ENCODE measurements at regions not wholly inside any gene's neighbourhood (a gene's known extent, or its start where the extent isn't known, plus 50 kb on each side); places are given as distances from the start of the nearest gene placed in this dataset.

DNA sequence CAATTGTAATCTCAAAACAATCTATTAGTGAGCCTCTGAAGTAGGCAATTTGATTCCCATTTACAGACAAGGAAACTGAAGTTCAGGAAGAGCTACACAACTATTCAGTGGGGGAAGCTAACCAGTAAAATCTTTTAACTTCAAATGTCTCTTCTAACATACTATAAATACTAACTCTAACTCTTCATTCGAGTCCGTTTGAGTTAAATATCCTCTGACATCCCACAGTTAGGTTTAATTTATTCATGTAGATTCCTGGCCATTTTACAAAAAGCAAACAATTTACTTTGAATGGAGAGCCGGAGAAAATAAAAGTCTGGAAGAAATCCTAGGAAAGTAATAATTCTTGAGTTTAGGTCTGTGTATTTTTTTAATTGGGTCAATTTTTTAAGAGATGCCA lies 64.7 kb downstream of the HYCC1 start:
- Histone ChIP-seq H3K9me3 (no peaks in the 10 kb centered on the region), H3K4me1 (no peaks in the 10 kb centered on the region), H3K4me3 (no peak overlapping the region), H3K27ac (no peak overlapping the region), H3K36me3 (peaks cover 0 to 11% (median 0%) of the 10 kb centered on the region in 3 donors), H3K27me3 (no peaks in the 10 kb centered on the region)
- DNase-seq = no peak
- intact Hi-C loops (cut with DNase I) = no loop called here
- TF ChIP-seq, protein P1, sequence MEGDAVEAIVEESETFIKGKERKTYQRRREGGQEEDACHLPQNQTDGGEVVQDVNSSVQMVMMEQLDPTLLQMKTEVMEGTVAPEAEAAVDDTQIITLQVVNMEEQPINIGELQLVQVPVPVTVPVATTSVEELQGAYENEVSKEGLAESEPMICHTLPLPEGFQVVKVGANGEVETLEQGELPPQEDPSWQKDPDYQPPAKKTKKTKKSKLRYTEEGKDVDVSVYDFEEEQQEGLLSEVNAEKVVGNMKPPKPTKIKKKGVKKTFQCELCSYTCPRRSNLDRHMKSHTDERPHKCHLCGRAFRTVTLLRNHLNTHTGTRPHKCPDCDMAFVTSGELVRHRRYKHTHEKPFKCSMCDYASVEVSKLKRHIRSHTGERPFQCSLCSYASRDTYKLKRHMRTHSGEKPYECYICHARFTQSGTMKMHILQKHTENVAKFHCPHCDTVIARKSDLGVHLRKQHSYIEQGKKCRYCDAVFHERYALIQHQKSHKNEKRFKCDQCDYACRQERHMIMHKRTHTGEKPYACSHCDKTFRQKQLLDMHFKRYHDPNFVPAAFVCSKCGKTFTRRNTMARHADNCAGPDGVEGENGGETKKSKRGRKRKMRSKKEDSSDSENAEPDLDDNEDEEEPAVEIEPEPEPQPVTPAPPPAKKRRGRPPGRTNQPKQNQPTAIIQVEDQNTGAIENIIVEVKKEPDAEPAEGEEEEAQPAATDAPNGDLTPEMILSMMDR (IDR thresholded peaks at IDR 0.05) = no peak
- TF ChIP-seq POLR2A (IDR thresholded peaks at IDR 0.05) = no peak
- 47 to 60% methylated on average over 3 of the region's 3 CpGs for WGBS, 2 donors

DNA sequence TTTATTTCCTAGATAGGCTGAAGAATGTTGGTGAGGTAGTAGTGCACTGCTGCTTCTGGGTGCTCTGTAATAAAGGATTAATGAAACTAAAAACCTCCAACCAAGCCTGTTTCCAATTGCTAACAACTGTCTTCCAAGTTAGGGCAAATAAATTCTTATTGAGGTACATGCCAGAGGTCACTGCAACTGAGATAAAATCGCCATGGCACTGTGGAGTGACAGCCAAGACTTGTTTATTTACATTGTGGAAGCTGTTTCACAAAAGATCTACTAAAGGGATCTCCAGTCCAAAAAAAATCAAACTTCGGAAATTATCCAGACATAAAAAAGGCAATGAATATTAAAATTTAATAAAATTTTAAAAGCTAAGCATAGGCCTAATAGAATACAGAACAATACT lies 65.2 kb downstream of the HYCC1 start:
- TF ChIP-seq POLR2A (IDR thresholded peaks at IDR 0.05) = no peak
- TF ChIP-seq, protein P1 (IDR thresholded peaks at IDR 0.05) = no peak
- Histone ChIP-seq H3K9me3 (no peaks in the 10 kb centered on the region), H3K27ac (no peak overlapping the region), H3K27me3 (no peaks in the 10 kb centered on the region), H3K4me3 (no peak overlapping the region), H3K4me1 (no peaks in the 10 kb centered on the region), H3K36me3 (peaks cover 0 to 11% (median 0%) of the 10 kb centered on the region in 3 donors)
- DNase-seq = no peak
- 70 to 72% methylated on average over 2 of the region's 2 CpGs for WGBS, 2 donors
- intact Hi-C loops (cut with DNase I) = no loop called here

DNA sequence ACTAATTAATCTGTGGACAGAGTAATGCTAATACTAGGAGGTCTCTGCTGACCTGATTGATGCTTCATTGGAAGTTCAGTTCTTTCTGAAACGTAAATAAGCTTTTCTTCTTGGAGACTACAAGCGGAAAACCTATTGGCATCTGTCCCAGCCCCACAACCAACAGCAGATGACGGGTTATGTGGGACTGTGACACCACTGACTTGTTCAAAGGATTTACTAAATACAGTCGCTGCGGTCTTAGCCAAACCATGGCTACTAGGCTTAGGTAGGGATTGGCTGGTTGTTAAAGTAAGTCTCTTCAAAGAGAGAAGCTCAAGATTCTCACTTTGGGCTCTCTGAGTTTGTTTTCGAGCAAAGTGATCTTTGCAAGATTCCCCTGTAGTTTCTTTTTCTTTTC lies 68.3 kb downstream of the HYCC1 start:
- no peak for DNase-seq
- H3K27me3 ChIP-seq = no peaks in the 10 kb centered on the region
- whole genome bisulfite sequencing, 2 donors = 77 to 83% methylated on average over 6 of the region's 6 CpGs
- no peaks in the 10 kb centered on the region for H3K4me1 ChIP-seq
- H3K4me3 ChIP-seq = no peak overlapping the region
- H3K9me3 ChIP-seq = no peaks in the 10 kb centered on the region
- peaks cover 0 to 15% (median 0%) of the 10 kb centered on the region in 3 donors for H3K36me3 ChIP-seq
- H3K27ac ChIP-seq = no peak overlapping the region
- intact Hi-C loops (cut with DNase I) = no loop called here
- TF ChIP-seq, protein P1 (IDR thresholded peaks at IDR 0.05) = no peak
- no peak for TF ChIP-seq POLR2A (IDR thresholded peaks at IDR 0.05)

DNA sequence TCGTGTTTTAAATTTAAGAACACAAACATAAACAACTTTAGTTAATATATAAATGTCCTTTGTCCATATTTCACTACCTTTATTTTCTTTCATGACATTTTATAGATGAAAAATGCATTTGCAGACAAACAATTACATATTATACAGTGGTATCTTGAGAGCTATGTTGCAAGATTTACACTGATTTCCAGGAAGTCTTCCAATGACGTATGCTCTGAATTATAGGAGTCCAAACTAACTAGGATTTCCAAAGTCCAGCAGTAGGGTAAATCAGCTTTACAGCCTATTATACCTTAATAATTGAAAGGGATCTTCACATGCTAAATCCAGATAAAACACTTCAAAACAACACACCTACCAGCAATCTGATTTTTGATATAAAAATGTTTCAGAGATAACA lies 69.4 kb downstream of the HYCC1 start:
- intact Hi-C loops (cut with DNase I) = no loop called here
- H3K36me3 ChIP-seq = peaks cover 0 to 16% (median 0%) of the 10 kb centered on the region in 3 donors
- H3K9me3 ChIP-seq = no peaks in the 10 kb centered on the region
- no peak overlapping the region for H3K27ac ChIP-seq
- DNase-seq = no peak
- no peaks in the 10 kb centered on the region for H3K27me3 ChIP-seq
- 87 to 91% methylated on average over 2 of the region's 2 CpGs for WGBS, 2 donors
- no peaks in the 10 kb centered on the region for H3K4me1 ChIP-seq
- no peak overlapping the region for H3K4me3 ChIP-seq
- no peak for TF ChIP-seq POLR2A (IDR thresholded peaks at IDR 0.05)
- TF ChIP-seq, protein P1 (IDR thresholded peaks at IDR 0.05) = no peak

DNA sequence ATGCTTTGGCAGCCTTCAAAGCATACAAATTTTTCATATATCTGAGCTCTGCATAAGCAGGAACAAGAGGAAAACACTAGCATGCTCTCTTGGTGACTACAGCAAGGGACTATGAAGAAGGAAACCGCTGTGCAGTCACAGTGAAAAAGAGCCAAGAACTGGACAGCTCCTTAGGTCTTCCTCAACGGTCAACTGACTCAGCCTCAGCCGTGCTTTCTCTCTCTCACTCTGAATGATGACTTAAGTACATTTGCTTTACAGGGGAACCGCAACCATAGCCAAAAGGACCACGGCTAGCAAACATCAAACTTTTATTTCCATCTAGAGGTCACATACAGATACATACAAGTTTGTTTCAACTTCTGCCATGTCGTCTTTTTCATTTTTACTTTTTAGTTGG lies 69.9 kb downstream of the HYCC1 start:
- H3K27me3 ChIP-seq = no peaks in the 10 kb centered on the region
- H3K9me3 ChIP-seq = no peaks in the 10 kb centered on the region
- TF ChIP-seq, protein P1 (IDR thresholded peaks at IDR 0.05) = no peak
- TF ChIP-seq POLR2A (IDR thresholded peaks at IDR 0.05) = no peak
- no peak overlapping the region for H3K27ac ChIP-seq
- peaks cover 0 to 16% (median 0%) of the 10 kb centered on the region in 3 donors for H3K36me3 ChIP-seq
- no peaks in the 10 kb centered on the region for H3K4me1 ChIP-seq
- no peak overlapping the region for H3K4me3 ChIP-seq
- no peak for DNase-seq
- intact Hi-C loops (cut with DNase I) = no loop called here
- WGBS, 2 donors = 79 to 83% methylated on average over 6 of the region's 6 CpGs

Measured in esophagus squamous epithelium (tissue), 5 donors.